Fibroblast of the aortic adventitia (primary cell): ENCODE measurements at regions not wholly inside any gene's neighbourhood (a gene's known extent, or its start where the extent isn't known, plus 50 kb on each side); places are given as distances from the start of the nearest gene placed in this dataset.

ENCODE experiments used
- DNase-seq: peaks from one replicate; pipeline ENCODE4 v3.0.0-alpha.2; 2010; ENCODE audit warnings: low read depth
- H3K4me3 ChIP-seq: 2 replicates; pipeline ENCODE4 v1.5.1; 2011; ENCODE audit warnings: low read depth, mild to moderate bottlenecking, control low read depth, low read length, moderate library complexity
- TF ChIP-seq, protein P1 (sequence below): IDR thresholded peaks from 2 replicates; pipeline ENCODE4 v1.5.1; 2011; ENCODE audit warnings: mild to moderate bottlenecking, low read length, control low read depth, inconsistent platforms; ENCODE audit not compliant: insufficient read depth

DNA sequence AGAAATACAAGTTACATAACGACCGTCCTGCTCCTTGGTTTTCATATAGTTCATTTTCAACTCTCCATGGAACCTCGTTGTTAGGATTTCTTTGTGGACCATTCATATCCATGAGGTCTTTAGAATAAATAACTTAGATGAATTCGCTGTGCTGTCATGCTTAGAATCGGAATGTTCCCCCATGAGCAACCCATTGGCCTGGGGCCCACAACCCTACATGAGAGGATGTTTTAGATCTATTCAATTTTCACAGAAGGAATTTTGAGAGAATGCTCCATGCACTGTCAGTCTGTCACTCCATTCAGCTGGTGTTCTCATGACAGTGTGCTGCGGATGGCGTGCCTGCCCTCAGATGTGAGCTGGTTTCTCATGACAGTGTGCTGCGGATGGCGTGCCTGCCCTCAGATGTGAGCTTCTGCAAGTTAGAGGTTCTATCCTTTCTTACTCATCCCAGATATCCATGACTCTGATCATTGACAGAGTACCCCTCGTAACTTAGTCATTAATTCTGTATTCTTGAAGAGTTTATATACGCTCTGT is 1193.1 kb downstream of the EFNB2 start:
- no peak overlapping the region for H3K4me3 ChIP-seq
- DNase-seq, result no peak
- TF ChIP-seq, protein P1, sequence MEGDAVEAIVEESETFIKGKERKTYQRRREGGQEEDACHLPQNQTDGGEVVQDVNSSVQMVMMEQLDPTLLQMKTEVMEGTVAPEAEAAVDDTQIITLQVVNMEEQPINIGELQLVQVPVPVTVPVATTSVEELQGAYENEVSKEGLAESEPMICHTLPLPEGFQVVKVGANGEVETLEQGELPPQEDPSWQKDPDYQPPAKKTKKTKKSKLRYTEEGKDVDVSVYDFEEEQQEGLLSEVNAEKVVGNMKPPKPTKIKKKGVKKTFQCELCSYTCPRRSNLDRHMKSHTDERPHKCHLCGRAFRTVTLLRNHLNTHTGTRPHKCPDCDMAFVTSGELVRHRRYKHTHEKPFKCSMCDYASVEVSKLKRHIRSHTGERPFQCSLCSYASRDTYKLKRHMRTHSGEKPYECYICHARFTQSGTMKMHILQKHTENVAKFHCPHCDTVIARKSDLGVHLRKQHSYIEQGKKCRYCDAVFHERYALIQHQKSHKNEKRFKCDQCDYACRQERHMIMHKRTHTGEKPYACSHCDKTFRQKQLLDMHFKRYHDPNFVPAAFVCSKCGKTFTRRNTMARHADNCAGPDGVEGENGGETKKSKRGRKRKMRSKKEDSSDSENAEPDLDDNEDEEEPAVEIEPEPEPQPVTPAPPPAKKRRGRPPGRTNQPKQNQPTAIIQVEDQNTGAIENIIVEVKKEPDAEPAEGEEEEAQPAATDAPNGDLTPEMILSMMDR, result no peak

DNA sequence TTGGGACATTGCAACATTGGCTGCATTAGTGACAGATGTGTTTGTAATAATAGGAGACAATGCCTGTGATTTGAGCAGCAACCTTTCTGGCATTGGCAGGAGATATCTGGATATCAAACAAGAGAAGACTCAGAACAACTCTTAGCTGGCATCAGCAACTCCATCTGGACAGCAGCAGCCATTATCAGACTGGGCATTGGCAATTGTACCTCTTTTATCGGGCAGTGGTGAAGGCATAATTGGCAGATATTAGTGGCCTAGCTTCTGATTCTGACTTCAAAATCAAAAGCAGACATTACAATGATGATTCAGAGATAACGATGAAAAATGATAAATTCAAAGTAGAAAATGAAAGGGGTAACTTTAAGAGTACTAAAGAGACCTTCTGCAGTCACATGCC is 1193.7 kb downstream of the EFNB2 start:
- H3K4me3 ChIP-seq, result no peak overlapping the region
- TF ChIP-seq, protein P1, result no peak
- DNase-seq, result no peak

DNA sequence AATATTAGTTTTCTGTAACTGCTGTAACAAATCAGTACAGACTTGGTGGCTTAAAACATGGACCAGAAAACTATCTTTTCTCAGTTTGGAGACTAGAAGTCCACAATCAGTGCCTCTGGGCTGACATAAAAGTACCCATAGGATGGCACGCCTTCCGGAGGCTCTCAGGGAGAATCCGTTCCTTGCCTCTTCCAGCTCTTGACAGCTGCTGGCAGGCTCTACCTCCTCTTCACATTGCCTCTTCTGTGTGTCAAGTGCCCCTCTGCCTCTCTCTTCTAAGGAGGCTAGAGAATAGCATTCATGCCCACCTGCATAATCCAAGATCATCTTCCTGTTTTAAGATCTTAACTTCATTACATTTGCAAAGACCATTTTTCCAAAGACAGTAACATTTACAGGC is 1194.2 kb downstream of the EFNB2 start:
- TF ChIP-seq, protein P1, result no peak
- H3K4me3 ChIP-seq, result no peak overlapping the region
- DNase-seq, result no peak

DNA sequence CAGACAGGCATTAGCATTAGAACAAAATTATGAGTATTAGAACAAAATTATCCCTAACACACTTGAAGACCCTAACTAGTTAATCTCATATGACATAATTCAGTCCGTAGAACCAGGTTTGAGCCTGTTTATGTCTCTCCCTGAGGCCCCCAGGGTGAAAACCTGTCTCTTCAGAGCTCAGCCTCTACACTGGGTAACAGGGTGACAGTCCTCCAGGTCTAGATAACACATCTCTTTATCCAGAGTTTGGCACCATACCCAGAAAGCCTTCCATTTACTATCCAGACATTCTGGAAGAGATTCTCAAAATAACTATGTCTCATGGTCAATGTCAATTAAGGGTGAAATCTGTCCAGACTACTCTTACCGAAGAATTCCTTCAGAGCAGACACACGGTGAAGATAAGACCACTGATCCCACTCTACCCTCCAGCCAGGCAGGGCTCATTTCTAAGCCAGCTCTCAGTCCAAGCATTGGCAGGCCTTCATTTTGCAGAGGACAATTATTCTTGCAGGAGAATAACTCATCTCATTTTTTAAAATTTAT is 1195.3 kb downstream of the EFNB2 start:
- TF ChIP-seq, protein P1, result no peak
- DNase-seq, result no peak
- H3K4me3 ChIP-seq, result no peak overlapping the region

DNA sequence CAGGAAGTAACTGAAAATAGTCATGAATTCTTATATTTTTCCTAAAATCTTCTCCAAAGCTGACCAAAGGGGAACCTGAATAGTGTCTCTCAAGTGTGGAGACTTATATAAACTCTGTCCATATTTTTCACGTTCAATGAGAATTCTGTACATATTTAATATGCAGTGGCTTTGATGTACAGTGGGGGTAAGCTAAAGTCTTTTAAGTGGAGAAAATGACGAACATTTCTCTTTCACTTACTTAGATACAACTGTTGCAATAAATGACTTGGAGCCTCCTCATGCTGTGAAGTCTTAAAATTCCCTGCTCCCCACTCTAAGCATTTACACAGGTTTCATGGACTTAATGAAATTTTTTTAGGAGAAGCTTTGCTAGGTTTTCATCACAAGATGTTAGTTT is 1196.7 kb downstream of the EFNB2 start:
- no peak for DNase-seq
- no peak overlapping the region for H3K4me3 ChIP-seq
- TF ChIP-seq, protein P1, result no peak

DNA sequence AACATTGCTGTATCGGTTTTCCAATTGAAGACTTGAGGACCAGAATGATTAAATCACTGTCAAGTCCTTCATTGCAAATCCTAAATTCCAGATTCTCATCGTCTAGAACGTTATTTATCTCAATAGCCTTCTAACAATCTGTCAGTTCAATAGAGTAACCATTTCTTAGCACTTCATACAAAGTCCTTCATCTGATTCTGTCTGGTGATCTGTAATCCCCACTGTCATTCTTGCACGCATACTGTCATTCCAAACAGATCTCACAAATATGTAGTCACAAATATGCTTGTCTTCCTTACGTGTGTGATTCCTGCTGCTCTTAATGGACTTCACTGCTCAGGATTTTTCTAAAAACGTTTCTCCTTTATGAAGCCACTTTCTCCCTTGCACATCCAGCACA is 1197.5 kb downstream of the EFNB2 start:
- no peak for DNase-seq
- TF ChIP-seq, protein P1, result no peak
- no peak overlapping the region for H3K4me3 ChIP-seq
